Hematopoietic multipotent progenitor cell treated with erythropoietin and hydrocortisone succinate and interleukin-3 and kit ligand, for 4 days (in vitro differentiated cells): ENCODE measurements at regions not wholly inside any gene's neighbourhood (a gene's known extent, or its start where the extent isn't known, plus 50 kb on each side); places are given as distances from the start of the nearest gene placed in this dataset.

Experiments used
- DNase-seq: peaks from one replicate; pipeline ENCODE4 v3.0.0-alpha.2; 2015

DNA sequence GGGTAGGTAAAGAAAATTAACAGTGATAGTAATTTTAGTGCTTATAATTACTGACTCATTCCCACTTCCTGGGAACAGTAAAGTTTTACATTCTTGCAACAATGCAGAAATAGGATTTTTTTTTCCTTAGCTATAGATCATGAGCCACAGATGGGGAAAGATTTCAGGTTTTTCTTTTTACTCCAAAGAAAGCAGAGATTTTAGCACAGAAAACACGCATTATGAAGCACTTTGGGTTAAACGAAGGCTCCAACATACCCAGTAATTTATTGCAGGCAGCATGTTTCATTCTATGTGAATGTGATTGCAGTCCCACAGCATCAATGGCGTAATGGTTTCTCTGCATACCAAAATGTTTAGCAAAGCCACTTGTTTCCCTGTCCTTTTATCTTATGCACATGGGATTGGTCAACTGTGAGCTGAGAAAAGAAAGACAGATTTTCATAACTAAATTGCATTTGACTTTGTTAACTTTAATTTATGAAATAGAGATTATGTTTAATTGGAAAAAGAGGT, 124.6 kb upstream of the E2F7 start:
- no peak for DNase-seq

- DNase-seq = no peak
These were observed 124.1 kb upstream of the E2F7 start for GRCh38 chr12:77189458-77189857.

DNA sequence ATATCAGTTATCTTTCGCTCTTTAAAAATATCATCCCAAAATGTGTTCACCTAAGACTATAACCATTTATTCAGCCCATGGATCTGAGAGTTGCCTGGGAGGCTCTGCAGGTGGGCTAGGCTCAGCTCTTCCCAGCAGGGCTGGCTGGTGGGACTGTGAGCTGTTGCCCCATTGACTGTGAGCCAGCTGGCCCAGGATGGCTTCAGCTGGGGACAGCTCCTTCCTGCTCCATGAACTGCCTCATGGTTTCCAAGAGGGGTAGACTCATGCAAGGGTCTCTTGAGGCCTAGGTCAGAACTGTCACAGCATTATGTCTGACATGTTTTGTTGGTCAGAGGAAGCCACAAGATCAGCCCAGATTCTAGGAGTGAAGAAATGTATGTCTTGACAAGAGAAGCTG, 114.1 kb upstream of the E2F7 start:
- no peak for DNase-seq

GRCh38 chr12:77167801-77168200, 102.4 kb upstream of the E2F7 start:
- no peak for DNase-seq

DNA sequence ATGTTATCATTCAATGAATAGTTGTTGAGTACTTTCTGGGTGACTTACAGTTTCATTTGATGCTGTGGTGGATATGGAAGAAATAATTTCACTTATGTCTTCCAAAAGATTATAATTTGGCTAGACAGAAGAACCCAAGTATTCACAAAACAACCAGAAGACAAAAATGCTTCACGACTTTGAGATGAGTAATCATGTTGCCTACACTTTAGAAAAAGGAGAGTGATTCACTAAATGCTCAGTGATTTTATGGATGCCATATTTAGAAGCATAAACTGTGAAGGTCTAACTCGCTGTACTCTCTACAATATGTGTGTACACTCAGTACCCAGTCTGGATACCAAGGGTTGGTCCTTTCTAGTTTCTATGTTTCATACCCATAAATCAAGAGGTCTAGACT, 101.3 kb upstream of the E2F7 start:
- no peak for DNase-seq

GRCh38 chr12:77163074-77164038, 98.0 kb upstream of the E2F7 start:
- no peak for DNase-seq

- DNase-seq = no peak
These were observed 96.6 kb upstream of the E2F7 start for GRCh38 chr12:77161944-77162343.

DNA sequence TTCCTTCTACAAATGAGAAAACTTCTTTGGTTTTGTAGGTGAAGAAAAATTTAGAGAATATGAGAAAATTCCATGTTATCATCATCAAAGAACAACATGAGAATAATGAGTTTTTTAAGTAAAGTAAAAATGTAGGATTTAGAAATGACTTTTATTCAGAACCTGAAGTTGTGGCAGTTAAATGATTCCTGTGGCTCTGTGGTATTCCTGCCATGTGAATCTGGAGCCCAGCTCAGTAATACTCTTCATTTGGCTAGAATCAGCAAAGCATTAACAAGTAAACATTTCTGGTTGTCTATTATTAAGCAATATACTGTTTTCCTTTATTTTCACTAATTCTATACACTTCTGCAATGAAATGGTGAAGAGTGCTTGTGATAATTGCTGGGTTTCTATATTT, 95.6 kb upstream of the E2F7 start:
- DNase-seq = no peak

DNA sequence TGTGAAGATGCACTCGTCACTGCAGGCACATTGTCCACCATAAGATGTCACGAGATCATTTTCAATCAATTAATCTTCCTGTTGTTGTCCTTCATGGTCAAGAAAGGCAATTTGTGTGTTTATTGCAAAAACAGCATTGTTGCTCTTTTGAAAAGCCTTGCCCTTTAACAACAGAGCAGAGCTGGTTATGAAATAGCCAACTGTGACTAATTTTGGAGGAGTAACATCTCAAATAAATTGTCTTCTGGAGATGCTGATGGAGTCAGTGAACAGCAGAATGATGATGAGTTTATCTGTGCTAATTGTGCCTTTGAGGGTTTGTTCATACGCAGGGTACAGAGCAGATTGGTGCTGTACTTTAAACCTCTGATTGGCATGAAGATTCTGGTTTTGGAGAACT, 88.3 kb upstream of the E2F7 start:
- DNase-seq = no peak

- peak; percentile 38 for DNase-seq
These were observed 87.3 kb upstream of the E2F7 start for GRCh38 chr12:77152623-77153193.

DNA sequence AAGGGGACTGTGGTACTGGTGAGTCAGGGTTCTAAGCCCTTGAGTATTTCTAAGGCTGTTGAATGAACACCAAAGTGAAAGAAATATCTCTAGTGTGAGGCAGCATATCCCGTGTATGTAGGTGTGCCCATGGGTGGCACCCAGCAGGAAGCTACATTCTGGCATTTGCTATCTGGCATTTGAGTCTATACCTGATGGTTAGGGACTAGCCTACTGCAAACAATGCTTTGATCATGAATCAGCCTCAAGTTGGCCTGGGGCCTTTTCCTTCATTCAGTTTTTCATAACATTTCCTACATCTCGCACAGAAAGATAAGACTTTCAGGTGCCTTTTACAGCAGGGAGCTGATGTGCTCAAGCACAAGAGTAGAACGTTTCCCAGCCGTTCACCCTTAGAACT, 85.7 kb upstream of the E2F7 start:
- DNase-seq = no peak

DNA sequence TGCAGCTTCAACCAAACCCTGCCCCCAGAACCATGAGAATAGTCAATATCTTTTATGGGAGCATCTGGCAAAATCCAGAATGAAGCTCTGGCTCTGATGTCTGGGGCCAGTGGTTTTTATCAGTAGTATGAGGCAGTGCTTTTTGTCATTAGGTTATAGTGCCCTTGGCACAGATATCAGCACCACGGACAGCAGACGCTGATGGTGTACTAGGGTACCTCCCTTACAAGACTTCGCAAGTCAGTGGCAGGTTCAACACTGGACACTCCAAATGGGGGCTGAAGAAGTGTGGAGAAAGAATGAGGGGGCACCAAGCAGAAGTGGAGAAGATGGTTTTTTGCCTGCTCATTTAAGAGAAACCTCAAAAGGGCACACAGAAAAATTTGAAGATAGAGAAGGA, 68.2 kb upstream of the E2F7 start:
- DNase-seq = peak; percentile 78

DNA sequence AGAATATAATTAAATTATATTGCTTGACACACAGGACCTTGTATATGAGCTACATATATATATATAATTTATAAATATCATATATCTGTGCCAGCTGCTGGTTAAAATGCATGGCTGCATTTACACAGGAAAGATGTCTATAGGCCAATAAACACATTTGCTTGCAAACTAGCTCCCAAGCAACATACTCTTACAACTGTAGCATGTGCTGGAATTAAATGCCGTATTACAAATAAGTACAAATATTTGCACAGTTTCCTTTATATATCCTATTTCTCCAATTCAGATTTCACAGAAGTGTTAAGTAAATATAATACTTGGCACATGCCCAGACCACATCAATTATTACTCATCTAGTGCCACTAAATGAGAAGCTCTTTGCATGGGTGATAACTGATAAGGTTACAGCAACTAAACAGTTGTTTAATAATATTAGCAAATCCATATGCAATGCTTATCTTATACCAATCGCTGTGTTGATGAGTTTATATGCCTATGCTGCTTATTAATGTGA, 66.7 kb upstream of the E2F7 start:
- peak; percentile 3 for DNase-seq

DNA sequence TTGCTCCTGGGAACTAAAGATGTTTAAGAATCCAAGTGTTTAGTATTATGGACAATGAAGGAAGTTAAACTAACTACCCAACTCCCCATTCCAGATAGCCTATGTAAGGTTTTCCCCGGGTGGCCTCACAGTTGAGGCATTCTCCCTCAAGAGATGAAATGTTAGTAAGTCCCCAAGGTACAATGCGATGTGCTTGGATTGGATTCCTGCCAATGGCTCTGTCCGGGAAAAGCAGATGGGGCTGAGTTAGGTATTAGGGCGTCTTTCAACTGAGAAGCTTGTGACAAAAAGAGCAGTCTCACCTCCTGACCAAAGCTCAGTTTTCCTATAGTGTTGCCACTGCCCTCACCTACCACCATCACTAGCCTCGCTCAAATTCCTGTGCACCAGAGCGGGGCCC, 64.8 kb upstream of the E2F7 start:
- no peak for DNase-seq

DNA sequence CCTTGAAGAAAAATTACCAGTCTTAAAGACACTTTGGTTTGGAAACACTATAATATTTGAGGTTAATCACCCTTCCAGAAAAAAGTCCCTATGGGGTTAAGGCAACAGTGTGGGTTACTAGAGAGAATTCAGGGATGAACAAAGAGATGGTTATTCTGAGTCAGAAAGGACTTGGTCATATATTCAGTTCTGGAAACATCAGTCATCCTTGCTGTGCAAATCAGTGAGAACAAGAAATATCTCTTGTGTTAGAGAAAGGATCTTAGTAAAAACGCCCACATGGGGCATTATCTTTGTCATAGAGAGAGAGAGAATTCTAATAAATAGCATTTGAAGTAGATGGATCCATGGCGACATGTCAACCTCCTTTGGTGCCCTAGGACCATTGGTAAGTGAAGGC, 59.4 kb upstream of the E2F7 start:
- no peak for DNase-seq

- no peak for DNase-seq
These were observed 57.3 kb upstream of the E2F7 start for GRCh38 chr12:77122661-77123060.

- DNase-seq = no peak
These were observed 56.9 kb upstream of the E2F7 start for GRCh38 chr12:77122236-77122635.

DNA sequence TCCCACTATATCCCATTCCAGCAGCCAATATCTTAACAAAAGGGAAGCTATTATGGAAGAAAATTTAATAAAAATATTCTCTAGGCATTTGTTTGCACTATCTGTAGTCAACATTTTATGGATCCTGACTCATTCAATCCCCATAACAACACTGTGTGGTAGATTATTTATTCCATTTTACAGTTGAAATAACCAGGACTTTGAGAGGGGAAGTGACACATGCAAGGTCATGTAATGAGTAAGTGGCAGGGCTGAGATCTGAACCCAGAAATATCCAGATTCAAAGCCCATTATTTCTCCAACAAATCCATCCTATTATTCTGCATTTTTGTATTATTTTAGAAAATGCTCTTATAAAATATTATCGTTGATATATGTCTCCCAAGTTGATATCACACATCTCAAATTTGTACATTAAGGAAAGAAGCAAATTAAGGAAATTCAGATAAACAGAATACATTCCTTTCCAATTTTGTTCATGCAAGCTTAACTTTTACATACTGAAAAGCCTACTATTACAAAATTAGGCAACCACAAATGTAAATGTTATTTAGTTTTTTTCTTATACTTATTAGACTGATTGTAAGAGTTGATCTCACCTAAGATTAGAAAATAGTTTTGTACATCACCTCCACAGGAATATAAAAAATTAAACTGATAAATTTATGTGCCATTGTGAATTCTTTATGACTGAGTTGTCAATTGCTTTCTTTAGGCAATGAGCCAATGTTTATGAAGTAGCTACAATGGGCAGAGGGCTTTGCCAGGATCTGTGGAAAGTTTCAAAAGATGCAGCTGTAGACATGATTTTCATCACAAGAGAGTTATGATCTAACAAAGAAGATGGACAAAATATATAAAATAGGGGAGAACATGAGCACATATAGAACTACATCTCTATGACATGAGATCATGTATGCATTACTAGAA, 55.1 kb upstream of the E2F7 start:
- DNase-seq = no peak

- no peak for DNase-seq
These were observed 53.3 kb upstream of the E2F7 start for GRCh38 chr12:77118696-77119095.

DNA sequence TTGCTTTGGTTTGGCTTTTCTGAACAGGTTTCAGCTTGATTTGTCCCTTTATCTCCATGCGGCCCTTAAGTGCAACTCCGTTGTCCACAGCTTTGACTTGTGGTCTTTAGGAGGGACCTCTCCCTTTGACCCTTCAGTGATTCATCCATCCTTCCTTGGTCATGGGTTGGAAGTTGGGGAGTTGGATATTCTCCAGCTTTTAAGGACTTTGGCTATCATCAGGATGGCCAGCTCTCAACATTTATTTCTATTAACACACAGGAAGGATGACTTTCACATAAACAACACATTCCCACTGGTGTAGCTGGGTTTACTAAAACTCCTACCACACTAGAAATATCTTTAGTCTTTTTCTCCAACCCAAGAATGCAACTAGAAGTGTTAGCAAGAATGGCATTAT, 50.9 kb upstream of the E2F7 start:
- DNase-seq = no peak

- no peak for DNase-seq
These were observed 50.1 kb upstream of the E2F7 start for GRCh38 chr12:77115471-77115870.
